HFFc6 (cell line): ENCODE measurements at regions not wholly inside any gene's neighbourhood (a gene's known extent, or its start where the extent isn't known, plus 50 kb on each side); places are given as distances from the start of the nearest gene placed in this dataset.
"Not testable (repeated sequence)": the region's sequence is repeated elsewhere in the genome, so short reads cannot be mapped to it uniquely, and the experiment has no call there.

Experiments
- DNase-seq: peaks from one replicate; pipeline ENCODE4 v3.0.0-alpha.2; 2018
- H3K27ac Mint-ChIP-seq: 2 replicates; pipeline ENCODE4 v1.8.0; 2020; ENCODE audit warnings: mild to moderate bottlenecking, mixed read lengths
- H3K27me3 Mint-ChIP-seq: 2 replicates; pipeline ENCODE4 v1.8.0; 2021; ENCODE audit warnings: mild to moderate bottlenecking, moderate library complexity, mixed read lengths; ENCODE audit not compliant: insufficient read depth
- H3K36me3 Mint-ChIP-seq: 2 replicates; pipeline ENCODE4 v1.8.0; 2021; ENCODE audit warnings: low read depth, mixed read lengths
- H3K4me1 Mint-ChIP-seq: 2 replicates; pipeline ENCODE4 v1.8.0; 2020; ENCODE audit warnings: low read depth, mixed read lengths
- H3K4me3 Mint-ChIP-seq: 2 replicates; pipeline ENCODE4 v1.8.0; 2020; ENCODE audit warnings: mild to moderate bottlenecking, moderate library complexity, mixed read lengths
- H3K9me3 Mint-ChIP-seq: 2 replicates; pipeline ENCODE4 v1.8.0; 2020; ENCODE audit warnings: mild to moderate bottlenecking, mixed read lengths
- TF ChIP-seq, protein P1 (sequence below): fragments of 200-600 bp; sonication (generic); IDR thresholded peaks from 2 replicates; pipeline ENCODE4 v1.5.0; 2021; ENCODE audit warnings: antibody characterized with exemption, mild to moderate bottlenecking

- TF ChIP-seq, protein P1, sequence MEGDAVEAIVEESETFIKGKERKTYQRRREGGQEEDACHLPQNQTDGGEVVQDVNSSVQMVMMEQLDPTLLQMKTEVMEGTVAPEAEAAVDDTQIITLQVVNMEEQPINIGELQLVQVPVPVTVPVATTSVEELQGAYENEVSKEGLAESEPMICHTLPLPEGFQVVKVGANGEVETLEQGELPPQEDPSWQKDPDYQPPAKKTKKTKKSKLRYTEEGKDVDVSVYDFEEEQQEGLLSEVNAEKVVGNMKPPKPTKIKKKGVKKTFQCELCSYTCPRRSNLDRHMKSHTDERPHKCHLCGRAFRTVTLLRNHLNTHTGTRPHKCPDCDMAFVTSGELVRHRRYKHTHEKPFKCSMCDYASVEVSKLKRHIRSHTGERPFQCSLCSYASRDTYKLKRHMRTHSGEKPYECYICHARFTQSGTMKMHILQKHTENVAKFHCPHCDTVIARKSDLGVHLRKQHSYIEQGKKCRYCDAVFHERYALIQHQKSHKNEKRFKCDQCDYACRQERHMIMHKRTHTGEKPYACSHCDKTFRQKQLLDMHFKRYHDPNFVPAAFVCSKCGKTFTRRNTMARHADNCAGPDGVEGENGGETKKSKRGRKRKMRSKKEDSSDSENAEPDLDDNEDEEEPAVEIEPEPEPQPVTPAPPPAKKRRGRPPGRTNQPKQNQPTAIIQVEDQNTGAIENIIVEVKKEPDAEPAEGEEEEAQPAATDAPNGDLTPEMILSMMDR = no peak
- no peak for DNase-seq
- H3K27me3 Mint-ChIP-seq = no peaks in the 10 kb centered on the region; the same call in 1 of the 2 replicates
- peaks cover 59% of the 10 kb centered on the region for H3K9me3 Mint-ChIP-seq
- H3K4me3 Mint-ChIP-seq = no peak overlapping the region
- no peaks in the 10 kb centered on the region for H3K4me1 Mint-ChIP-seq
- H3K27ac Mint-ChIP-seq = no peak overlapping the region
- peaks cover 9% of the 10 kb centered on the region for H3K36me3 Mint-ChIP-seq
Measured at GRCh38 chr18:78505851-78506461, 473.7 kb upstream of the SALL3 start.

DNA sequence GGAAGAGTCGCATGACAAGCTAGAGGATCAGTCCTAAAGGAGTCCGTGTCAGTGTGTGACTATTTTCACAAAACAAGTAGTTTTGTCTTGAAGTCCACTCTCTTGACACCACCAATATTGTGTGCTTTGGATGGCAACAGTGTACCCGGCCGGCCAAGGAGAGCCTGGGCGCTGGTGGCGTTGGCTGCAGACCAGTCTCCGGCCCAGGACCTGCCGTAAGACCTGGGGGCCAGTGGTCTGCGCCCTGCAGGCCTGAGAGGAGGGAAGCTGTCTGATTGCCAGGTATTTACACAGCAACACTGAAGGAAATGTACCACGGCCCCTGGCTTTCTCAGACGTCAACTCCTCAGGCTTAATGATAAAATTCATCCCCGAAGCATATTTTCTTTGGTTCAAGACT, 472.4 kb upstream of the SALL3 start:
- H3K9me3 Mint-ChIP-seq = peaks cover 54% of the 10 kb centered on the region
- H3K4me3 Mint-ChIP-seq = no peak overlapping the region
- TF ChIP-seq, protein P1 = no peak
- H3K27me3 Mint-ChIP-seq = no peaks in the 10 kb centered on the region; the same call in 1 of the 2 replicates
- no peaks in the 10 kb centered on the region for H3K4me1 Mint-ChIP-seq
- DNase-seq = no peak
- H3K27ac Mint-ChIP-seq = no peak overlapping the region
- H3K36me3 Mint-ChIP-seq = peaks cover 9% of the 10 kb centered on the region

GRCh38 chr18:78508228-78508824, 471.3 kb upstream of the SALL3 start:
- H3K9me3 Mint-ChIP-seq = peaks cover 49% of the 10 kb centered on the region
- H3K27me3 Mint-ChIP-seq, H3K4me3 Mint-ChIP-seq, H3K36me3 Mint-ChIP-seq, H3K4me1 Mint-ChIP-seq, H3K27ac Mint-ChIP-seq, DNase-seq: not testable (repeated sequence)

DNA sequence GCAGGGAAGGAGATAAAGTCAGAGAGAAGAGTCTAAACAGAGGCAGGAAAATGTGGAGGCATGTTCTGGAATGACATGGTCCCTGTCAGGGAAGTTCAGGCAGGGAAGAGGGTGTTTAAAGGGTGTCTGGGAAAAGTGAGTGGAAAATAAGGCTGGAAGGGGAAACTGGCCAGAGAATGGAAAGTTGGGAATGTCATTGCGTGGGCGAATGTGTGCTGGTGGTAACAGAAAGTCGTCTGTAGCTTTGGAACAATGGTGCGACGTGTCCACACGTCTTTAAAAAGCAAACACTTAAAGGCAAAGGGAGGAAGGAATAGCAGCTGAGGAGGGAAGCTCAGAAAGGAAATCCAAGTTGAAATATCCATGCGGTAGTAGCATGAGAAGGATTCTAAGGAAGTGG, 469.5 kb upstream of the SALL3 start:
- peaks cover 44% of the 10 kb centered on the region for H3K9me3 Mint-ChIP-seq
- no peaks in the 10 kb centered on the region for H3K4me1 Mint-ChIP-seq
- peaks cover 9% of the 10 kb centered on the region for H3K36me3 Mint-ChIP-seq
- TF ChIP-seq, protein P1 = no peak
- no peak overlapping the region for H3K27ac Mint-ChIP-seq
- H3K4me3 Mint-ChIP-seq = no peak overlapping the region
- H3K27me3 Mint-ChIP-seq = no peaks in the 10 kb centered on the region; the same call in 1 of the 2 replicates
- DNase-seq = no peak

DNA sequence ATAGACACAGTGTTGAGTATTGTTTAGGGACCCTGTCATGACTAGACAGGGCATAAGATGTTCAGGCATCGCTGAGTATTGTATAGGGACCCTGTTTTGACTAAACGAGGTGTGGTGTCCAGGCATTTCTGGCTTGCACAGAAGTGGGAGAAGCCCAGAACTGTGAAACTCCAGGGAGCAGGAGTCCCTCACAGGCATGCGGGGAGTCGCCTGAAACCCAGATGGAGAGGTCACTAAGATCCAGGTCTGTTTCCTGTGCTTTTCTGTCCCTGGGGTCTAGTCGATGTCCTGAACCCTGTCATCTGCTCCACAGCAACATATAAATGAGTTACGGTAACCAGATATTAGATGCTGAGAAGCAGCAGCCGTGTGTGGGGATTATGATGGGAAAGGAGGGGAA, 469.0 kb upstream of the SALL3 start:
- Mint-ChIP-seq H3K27ac (no peak overlapping the region), H3K4me1 (no peaks in the 10 kb centered on the region), H3K27me3 (no peaks in the 10 kb centered on the region; the same call in 1 of the 2 replicates), H3K36me3 (peaks cover 9% of the 10 kb centered on the region), H3K4me3 (no peak overlapping the region), H3K9me3 (peaks cover 44% of the 10 kb centered on the region)
- TF ChIP-seq, protein P1 = no peak
- DNase-seq = no peak

- DNase-seq = no peak
- TF ChIP-seq, protein P1 = no peak
- Mint-ChIP-seq H3K4me1 (no peaks in the 10 kb centered on the region), H3K9me3 (peaks cover 37% of the 10 kb centered on the region), H3K4me3 (no peak overlapping the region), H3K36me3 (peaks cover 9% of the 10 kb centered on the region), H3K27me3 (no peaks in the 10 kb centered on the region; the same call in 1 of the 2 replicates), H3K27ac (no peak overlapping the region)
Measured at GRCh38 chr18:78511666-78512601, 467.7 kb upstream of the SALL3 start.
